Activated CD4-positive, alpha-beta T cell treated with anti-CD3 and anti-CD28 coated beads, Interleukin-2, amount 50 U/mL, for 16 hours (primary cell): ENCODE measurements at regions not wholly inside any gene's neighbourhood (a gene's known extent, or its start where the extent isn't known, plus 50 kb on each side); places are given as distances from the start of the nearest gene placed in this dataset.

Experiments
- DNase-seq: peaks from one replicate; pipeline ENCODE4 v3.0.0-alpha.2; 2020

GRCh38 chr14:100470523-100470897, 116.7 kb downstream of the BEGAIN start:
- no peak for DNase-seq

GRCh38 chr14:100471441-100472093, 115.7 kb downstream of the BEGAIN start:
- DNase-seq = no peak

- DNase-seq = no peak
Observed at GRCh38 chr14:100472094-100472455, 115.1 kb downstream of the BEGAIN start.

- DNase-seq = no peak
Observed at GRCh38 chr14:100472491-100472890, 114.7 kb downstream of the BEGAIN start.

GRCh38 chr14:100473249-100473648, 114.0 kb downstream of the BEGAIN start:
- no peak for DNase-seq

GRCh38 chr14:100474196-100474595, 113.0 kb downstream of the BEGAIN start:
- no peak for DNase-seq

- DNase-seq = no peak
Observed at GRCh38 chr14:100475268-100475667, 111.9 kb downstream of the BEGAIN start.

- no peak for DNase-seq
Observed at GRCh38 chr14:100476012-100476822, 111.0 kb downstream of the BEGAIN start.

- no peak for DNase-seq
Observed at GRCh38 chr14:100484531-100485267, 102.5 kb downstream of the BEGAIN start.

GRCh38 chr14:100486025-100486828, 101.0 kb downstream of the BEGAIN start:
- DNase-seq = peak; percentile 47
